OCI-LY1 (cell line): ENCODE measurements at regions not wholly inside any gene's neighbourhood (a gene's known extent, or its start where the extent isn't known, plus 50 kb on each side); places are given as distances from the start of the nearest gene placed in this dataset.

Experiments
- H2AFZ ChIP-seq: fragments of 200-600 bp; sonication (generic), shearing (Covaris generic); 2 replicates; pipeline ENCODE4 v1.6.0; 2014; ENCODE audit warnings: antibody characterized with exemption, mild to moderate bottlenecking, low read length
- H3F3A ChIP-seq: fragments of 200-600 bp; sonication (generic), shearing (Covaris generic); 2 replicates; pipeline ENCODE4 v1.6.0; 2014; ENCODE audit warnings: mild to moderate bottlenecking, antibody characterized with exemption, low read length, moderate library complexity; ENCODE audit not compliant: insufficient read depth
- H3K27ac ChIP-seq: fragments of 200-600 bp; sonication (generic); 2 replicates; pipeline ENCODE4 v1.5.1; 2014; ENCODE audit warnings: low read length, mixed run types, mild to moderate bottlenecking, low read depth; ENCODE audit not compliant: poor library complexity, severe bottlenecking
- H3K27me3 ChIP-seq: fragments of 200-600 bp; sonication (generic); 2 replicates; pipeline ENCODE4 v1.6.0; 2014; ENCODE audit warnings: antibody characterized with exemption, mild to moderate bottlenecking, low read length, moderate library complexity; ENCODE audit not compliant: insufficient read depth
- H3K36me3 ChIP-seq: fragments of 200-600 bp; sonication (generic); 2 replicates; pipeline ENCODE4 v1.6.1; 2014; ENCODE audit warnings: mild to moderate bottlenecking, antibody characterized with exemption, low read length, moderate library complexity, mixed read lengths; ENCODE audit not compliant: insufficient read depth
- H3K4me1 ChIP-seq: fragments of 200-600 bp; sonication (generic); 2 replicates; pipeline ENCODE4 v1.5.1; 2014; ENCODE audit warnings: mild to moderate bottlenecking, low read length, moderate library complexity; ENCODE audit not compliant: insufficient read depth, severe bottlenecking
- H3K4me2 ChIP-seq: fragments of 200-600 bp; sonication (generic), shearing (Covaris generic); 2 replicates; pipeline ENCODE4 v1.6.1; 2014; ENCODE audit warnings: low read length
- H3K4me3 ChIP-seq: fragments of 200-600 bp; sonication (generic); 2 replicates; pipeline ENCODE4 v1.5.1; 2014; ENCODE audit warnings: low read length, low read depth, mild to moderate bottlenecking, mixed read lengths; ENCODE audit not compliant: poor library complexity, severe bottlenecking
- H3K79me2 ChIP-seq: fragments of 200-600 bp; shearing (Covaris generic); 2 replicates; pipeline ENCODE4 v1.6.1; 2016; ENCODE audit warnings: mixed run types, low read length, mixed read lengths; ENCODE audit not compliant: insufficient read depth
- H3K9ac ChIP-seq: fragments of 200-600 bp; sonication (generic), shearing (Covaris generic); 2 replicates; pipeline ENCODE4 v1.6.1; 2014; ENCODE audit warnings: mild to moderate bottlenecking, low read length, mixed read lengths
- H3K9me2 ChIP-seq: fragments of 200-600 bp; sonication (generic), shearing (Covaris generic); 2 replicates; pipeline ENCODE4 v1.6.1; 2014; ENCODE audit warnings: low read depth, mild to moderate bottlenecking, low read length, mixed read lengths
- H3K9me3 ChIP-seq: fragments of 200-600 bp; shearing (Covaris generic); 2 replicates; pipeline ENCODE4 v1.6.1; 2014; ENCODE audit warnings: low read length, mixed read lengths
- H4K20me1 ChIP-seq: fragments of 200-600 bp; sonication (generic), shearing (Covaris generic); 2 replicates; pipeline ENCODE4 v1.6.0; 2016; ENCODE audit warnings: mild to moderate bottlenecking, low read length; ENCODE audit not compliant: insufficient read depth
- EZH2 ChIP-seq: fragments of 200-600 bp; sonication (generic), shearing (Covaris generic); IDR thresholded peaks from 2 replicates; pipeline ENCODE4 v1.8.0; 2017; ENCODE audit warnings: borderline replicate concordance, mixed run types, mild to moderate bottlenecking, antibody characterized with exemption, low read length, moderate library complexity, mixed read lengths
- TF ChIP-seq, protein P1 (sequence below): fragments of 200-600 bp; sonication (generic), shearing (Covaris generic); IDR thresholded peaks from 2 replicates; pipeline ENCODE4 v1.5.1; 2017; ENCODE audit warnings: mild to moderate bottlenecking, antibody characterized with exemption, low read length, moderate library complexity, mixed read lengths

DNA sequence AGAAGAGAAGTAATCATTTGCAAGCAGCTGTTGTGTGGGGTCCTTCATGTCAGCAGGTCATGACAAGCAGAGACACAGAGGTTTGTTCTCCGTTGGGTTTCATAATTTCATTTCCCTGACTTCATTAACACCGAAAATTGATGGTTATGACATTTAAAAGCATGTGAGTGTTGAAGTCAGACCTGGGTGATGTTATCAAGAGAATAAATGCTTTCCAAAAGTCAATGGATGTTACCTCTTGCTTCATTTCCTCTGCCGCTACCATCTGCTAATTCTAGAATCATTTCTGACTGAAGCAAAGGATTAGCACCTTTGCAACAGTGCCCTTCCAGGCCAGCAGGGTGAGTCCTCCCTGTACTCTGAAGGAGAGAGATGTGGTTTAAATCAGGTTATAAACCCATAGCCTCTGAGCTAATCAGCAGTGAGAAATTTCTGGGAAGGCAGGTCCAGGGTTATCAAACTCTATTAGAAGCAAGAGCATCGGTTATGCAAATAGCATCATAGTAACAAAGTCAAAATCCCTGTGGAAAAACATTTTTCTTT, 446.2 kb downstream of the PIK3C3 start:
- no peak overlapping the region for H3K4me3 ChIP-seq
- H3K79me2 ChIP-seq: no peaks in the 10 kb centered on the region
- no peak overlapping the region for H3K4me2 ChIP-seq
- TF ChIP-seq EZH2: no peak
- TF ChIP-seq, protein P1, sequence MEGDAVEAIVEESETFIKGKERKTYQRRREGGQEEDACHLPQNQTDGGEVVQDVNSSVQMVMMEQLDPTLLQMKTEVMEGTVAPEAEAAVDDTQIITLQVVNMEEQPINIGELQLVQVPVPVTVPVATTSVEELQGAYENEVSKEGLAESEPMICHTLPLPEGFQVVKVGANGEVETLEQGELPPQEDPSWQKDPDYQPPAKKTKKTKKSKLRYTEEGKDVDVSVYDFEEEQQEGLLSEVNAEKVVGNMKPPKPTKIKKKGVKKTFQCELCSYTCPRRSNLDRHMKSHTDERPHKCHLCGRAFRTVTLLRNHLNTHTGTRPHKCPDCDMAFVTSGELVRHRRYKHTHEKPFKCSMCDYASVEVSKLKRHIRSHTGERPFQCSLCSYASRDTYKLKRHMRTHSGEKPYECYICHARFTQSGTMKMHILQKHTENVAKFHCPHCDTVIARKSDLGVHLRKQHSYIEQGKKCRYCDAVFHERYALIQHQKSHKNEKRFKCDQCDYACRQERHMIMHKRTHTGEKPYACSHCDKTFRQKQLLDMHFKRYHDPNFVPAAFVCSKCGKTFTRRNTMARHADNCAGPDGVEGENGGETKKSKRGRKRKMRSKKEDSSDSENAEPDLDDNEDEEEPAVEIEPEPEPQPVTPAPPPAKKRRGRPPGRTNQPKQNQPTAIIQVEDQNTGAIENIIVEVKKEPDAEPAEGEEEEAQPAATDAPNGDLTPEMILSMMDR: no peak
- no peaks in the 10 kb centered on the region for H3F3A ChIP-seq
- no peak overlapping the region for H3K27ac ChIP-seq
- H2AFZ ChIP-seq: no peak overlapping the region
- no peaks in the 10 kb centered on the region for H3K27me3 ChIP-seq
- no peaks in the 10 kb centered on the region for H3K9me3 ChIP-seq
- no peaks in the 10 kb centered on the region for H4K20me1 ChIP-seq
- H3K9me2 ChIP-seq: no peaks in the 10 kb centered on the region
- no peaks in the 10 kb centered on the region for H3K36me3 ChIP-seq
- no peak overlapping the region for H3K9ac ChIP-seq
- H3K4me1 ChIP-seq: no peaks in the 10 kb centered on the region

DNA sequence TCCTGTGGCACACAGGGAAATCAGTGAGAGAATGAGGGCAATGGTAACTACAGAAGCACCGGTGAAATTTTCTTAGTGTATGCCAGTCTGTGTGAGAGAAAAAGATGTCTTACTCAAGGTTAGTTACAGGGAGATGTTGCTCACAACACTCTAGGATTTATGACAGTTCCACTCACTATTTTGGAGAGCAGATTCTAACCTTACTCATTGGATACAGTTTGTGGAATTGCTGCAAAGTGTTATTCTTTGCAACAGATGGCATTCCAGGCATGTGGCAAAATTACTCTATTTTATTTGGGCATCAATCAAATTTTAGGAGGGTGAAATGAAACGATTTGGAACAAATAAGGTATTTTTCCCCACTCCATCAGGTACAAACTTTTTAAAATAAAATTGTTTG, 449.1 kb downstream of the PIK3C3 start:
- no peaks in the 10 kb centered on the region for H3K27me3 ChIP-seq
- no peaks in the 10 kb centered on the region for H3K9me3 ChIP-seq
- H3K4me2 ChIP-seq: no peak overlapping the region
- H3F3A ChIP-seq: no peaks in the 10 kb centered on the region
- no peak overlapping the region for H3K4me3 ChIP-seq
- TF ChIP-seq, protein P1: no peak
- no peak for TF ChIP-seq EZH2
- H4K20me1 ChIP-seq: no peaks in the 10 kb centered on the region
- no peak overlapping the region for H2AFZ ChIP-seq
- H3K9ac ChIP-seq: no peak overlapping the region
- H3K79me2 ChIP-seq: no peaks in the 10 kb centered on the region
- H3K36me3 ChIP-seq: no peaks in the 10 kb centered on the region
- H3K9me2 ChIP-seq: no peaks in the 10 kb centered on the region
- no peak overlapping the region for H3K27ac ChIP-seq
- no peaks in the 10 kb centered on the region for H3K4me1 ChIP-seq

DNA sequence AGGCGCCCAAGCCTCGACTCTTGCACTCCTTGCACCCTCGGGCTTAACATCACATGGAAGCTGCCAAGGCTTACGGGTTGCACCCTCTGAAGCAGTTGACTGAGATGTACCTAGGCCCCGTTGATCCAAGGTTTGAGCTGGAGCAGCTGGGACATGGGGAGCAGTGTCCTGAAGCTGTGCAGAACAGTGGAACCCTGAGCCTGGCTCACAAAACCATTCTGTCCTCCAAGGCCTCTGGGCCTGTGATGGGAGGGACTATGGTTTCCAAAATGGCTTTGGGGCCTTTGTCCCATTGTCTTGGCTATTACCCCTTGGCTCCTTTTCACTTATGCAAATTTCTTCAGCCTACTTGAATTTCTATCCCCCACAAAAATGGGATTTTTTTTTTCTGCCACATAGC, 454.0 kb downstream of the PIK3C3 start:
- Histone ChIP-seq H3F3A (no peaks in the 10 kb centered on the region), H3K27ac (no peak overlapping the region), H3K27me3 (no peaks in the 10 kb centered on the region), H3K9me2 (no peaks in the 10 kb centered on the region), H3K36me3 (no peaks in the 10 kb centered on the region), H3K4me1 (no peaks in the 10 kb centered on the region), H4K20me1 (no peaks in the 10 kb centered on the region), H3K4me3 (no peak overlapping the region), H3K9ac (no peak overlapping the region), H3K9me3 (no peaks in the 10 kb centered on the region), H2AFZ (no peak overlapping the region), H3K4me2 (no peak overlapping the region), H3K79me2 (no peaks in the 10 kb centered on the region)
- no peak for TF ChIP-seq EZH2
- TF ChIP-seq, protein P1: no peak
